ENCODE measurements at regions not wholly inside any gene's neighbourhood (a gene's known extent, or its start where the extent isn't known, plus 50 kb on each side); places are given as distances from the start of the nearest gene placed in this dataset.

DNA sequence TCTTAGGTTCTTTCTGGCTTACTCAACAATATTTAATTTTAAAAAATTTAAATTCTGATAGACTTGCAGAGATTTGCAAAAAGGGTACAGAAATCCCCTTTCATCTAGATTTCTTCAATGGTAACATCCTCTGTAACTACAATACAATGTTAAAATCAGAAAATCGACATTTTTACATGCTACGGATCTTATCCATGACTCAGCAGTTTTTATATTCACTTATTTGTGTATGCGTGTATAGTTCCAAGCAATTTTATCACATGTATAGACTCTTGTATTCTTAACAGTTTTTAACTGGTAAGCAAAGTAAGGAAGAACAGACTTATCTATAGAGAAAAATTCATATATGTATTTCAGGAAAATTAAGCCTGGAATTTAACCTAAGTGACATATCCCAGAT is 256.1 kb upstream of the MEX3C start:
- intact Hi-C loops (cut with micrococcal nuclease; ENCODE audit: unreplicated experiment): no loop called here
- H3K27me3 ChIP-seq (ENCODE audit: control insufficient read depth in 1 of 2, insufficient read depth in 2 of 2, low read length in 2 of 2): no peaks in the 10 kb centered on the region
- ATAC-seq (no peak), FAIRE-seq (no peak), DNase-seq (ENCODE audit: low spot score) (no peak)
- no peaks in the 10 kb centered on the region for H3K9me3 ChIP-seq (ENCODE audit: low read length)
- no peak overlapping the region for H3K27ac ChIP-seq (ENCODE audit: extremely low read length, insufficient read depth, low read length)
- in situ Hi-C loops (cut with HindIII; ENCODE audit: extremely low pct_ligation_motif_present, low pct_unique_long_range_greater_than_20kb): no loop called here
- H3K9ac ChIP-seq (ENCODE audit: insufficient read depth, low read depth, low read length): no peak overlapping the region
- no peak overlapping the region for H3K4me3 ChIP-seq (replicated peaks in 1 of 3; ENCODE audit: insufficient read depth in 1 of 3, low read depth in 2 of 3, low read length in 3 of 3)
- no TSS peak for BruUV-seq (replicated peaks)
- CTCF ChIA-PET (ENCODE audit: low intra/inter-chr PET ratio, low total read pairs): no interaction called here
- H3K79me2 ChIP-seq (ENCODE audit: insufficient read depth, low read length): no peaks in the 10 kb centered on the region
- H3K36me3 ChIP-seq (replicated peaks in 1 of 2; ENCODE audit: control insufficient read depth in 1 of 2, insufficient read depth in 2 of 2, low read length in 2 of 2): no peaks in the 10 kb centered on the region
- 67% methylated on average over 3 of the region's 3 CpGs for WGBS (ENCODE audit: low lambda C conversion rate)
- H3K4me1 ChIP-seq (ENCODE audit: insufficient read depth, low read length): no peaks in the 10 kb centered on the region
- no peak overlapping the region for H2AFZ ChIP-seq (ENCODE audit: low read length)
- POLR2A ChIA-PET: no interaction called here
- TF ChIP-seq MAFF (IDR thresholded peaks at IDR 0.05; ENCODE audit: low read depth, low read length) (peak; percentile 97), RNF219 (CRISPR knock-in tag; IDR thresholded peaks at IDR 0.05) (no peak), MTERF4 (CRISPR knock-in tag; IDR thresholded peaks at IDR 0.05) (no peak), MAFK (conservative IDR thresholded peaks at IDR 0.05 in 1 of 2, IDR thresholded peaks at IDR 0.05 in 1 of 2; ENCODE audit: low read length in 2 of 2) (peak; percentile 96 to 98), NFE2L2 (IDR thresholded peaks at IDR 0.05; ENCODE audit: low read length) (peak; percentile 87), ZNF343 (CRISPR knock-in tag; IDR thresholded peaks at IDR 0.05) (no peak), ZBTB39 (CRISPR knock-in tag; IDR thresholded peaks at IDR 0.05) (no peak)
- TF ChIP-seq, protein P1, sequence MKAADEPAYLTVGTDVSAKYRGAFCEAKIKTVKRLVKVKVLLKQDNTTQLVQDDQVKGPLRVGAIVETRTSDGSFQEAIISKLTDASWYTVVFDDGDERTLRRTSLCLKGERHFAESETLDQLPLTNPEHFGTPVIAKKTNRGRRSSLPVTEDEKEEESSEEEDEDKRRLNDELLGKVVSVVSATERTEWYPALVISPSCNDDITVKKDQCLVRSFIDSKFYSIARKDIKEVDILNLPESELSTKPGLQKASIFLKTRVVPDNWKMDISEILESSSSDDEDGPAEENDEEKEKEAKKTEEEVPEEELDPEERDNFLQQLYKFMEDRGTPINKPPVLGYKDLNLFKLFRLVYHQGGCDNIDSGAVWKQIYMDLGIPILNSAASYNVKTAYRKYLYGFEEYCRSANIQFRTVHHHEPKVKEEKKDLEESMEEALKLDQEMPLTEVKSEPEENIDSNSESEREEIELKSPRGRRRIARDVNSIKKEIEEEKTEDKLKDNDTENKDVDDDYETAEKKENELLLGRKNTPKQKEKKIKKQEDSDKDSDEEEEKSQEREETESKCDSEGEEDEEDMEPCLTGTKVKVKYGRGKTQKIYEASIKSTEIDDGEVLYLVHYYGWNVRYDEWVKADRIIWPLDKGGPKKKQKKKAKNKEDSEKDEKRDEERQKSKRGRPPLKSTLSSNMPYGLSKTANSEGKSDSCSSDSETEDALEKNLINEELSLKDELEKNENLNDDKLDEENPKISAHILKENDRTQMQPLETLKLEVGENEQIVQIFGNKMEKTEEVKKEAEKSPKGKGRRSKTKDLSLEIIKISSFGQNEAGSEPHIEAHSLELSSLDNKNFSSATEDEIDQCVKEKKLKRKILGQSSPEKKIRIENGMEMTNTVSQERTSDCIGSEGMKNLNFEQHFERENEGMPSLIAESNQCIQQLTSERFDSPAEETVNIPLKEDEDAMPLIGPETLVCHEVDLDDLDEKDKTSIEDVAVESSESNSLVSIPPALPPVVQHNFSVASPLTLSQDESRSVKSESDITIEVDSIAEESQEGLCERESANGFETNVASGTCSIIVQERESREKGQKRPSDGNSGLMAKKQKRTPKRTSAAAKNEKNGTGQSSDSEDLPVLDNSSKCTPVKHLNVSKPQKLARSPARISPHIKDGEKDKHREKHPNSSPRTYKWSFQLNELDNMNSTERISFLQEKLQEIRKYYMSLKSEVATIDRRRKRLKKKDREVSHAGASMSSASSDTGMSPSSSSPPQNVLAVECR (CRISPR knock-in tag; IDR thresholded peaks at IDR 0.05; ENCODE audit: borderline replicate concordance): no peak
- H3K4me2 ChIP-seq (ENCODE audit: low read depth, low read length): no peak overlapping the region
- no peaks in the 10 kb centered on the region for H4K20me1 ChIP-seq (ENCODE audit: insufficient read depth, low read length)

Measured in HepG2 (cell line).